ENCODE measurements at regions not wholly inside any gene's neighbourhood (a gene's known extent, or its start where the extent isn't known, plus 50 kb on each side); places are given as distances from the start of the nearest gene placed in this dataset.

DNA sequence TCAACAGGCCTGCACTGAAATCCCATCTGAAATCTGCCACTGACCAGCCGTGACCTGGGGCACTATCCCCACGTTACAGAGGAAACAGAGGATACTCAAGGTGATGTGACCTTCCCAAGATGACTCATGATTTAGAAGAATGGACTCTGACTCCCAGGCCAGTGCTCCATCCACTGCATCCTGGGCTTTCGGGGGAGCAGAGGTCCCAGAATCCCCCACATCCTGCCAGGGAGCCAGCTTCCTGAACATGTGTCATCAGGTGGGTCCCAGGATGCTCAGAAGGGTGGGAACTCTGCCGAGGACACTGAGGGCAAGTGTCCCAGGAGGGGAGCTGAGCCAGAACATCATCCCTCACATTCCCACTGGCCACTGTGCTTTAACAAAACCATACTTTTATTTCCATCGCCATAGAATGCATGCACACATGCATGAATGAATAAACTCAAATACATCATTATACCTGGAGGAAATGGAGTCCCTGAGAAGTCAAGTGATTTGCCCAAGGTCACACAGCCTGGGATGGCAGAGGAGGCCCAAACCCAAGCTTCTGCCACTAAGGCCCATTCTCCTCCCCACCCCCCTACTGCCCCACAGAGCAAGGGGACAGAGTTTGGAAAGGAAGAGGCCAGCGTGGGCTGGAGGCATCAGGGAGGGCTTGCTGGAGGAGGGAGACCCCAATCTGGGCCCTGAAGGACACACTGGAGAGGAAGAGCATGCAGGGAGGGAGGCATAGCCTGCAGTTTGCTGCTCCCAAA is 189.4 kb downstream of the MATN1 start (continued):
- TF ChIP-seq KLF5 (IDR thresholded peaks at IDR 0.05; ENCODE audit: partially characterized antibody) (no peak), MEF2A (IDR thresholded peaks at IDR 0.05; ENCODE audit: insufficient read depth, low read depth, low read length) (no peak), ETV6 (conservative IDR thresholded peaks at IDR 0.05 in 1 of 2, IDR thresholded peaks at IDR 0.05 in 1 of 2; ENCODE audit: borderline replicate concordance in 1 of 2, low read depth in 1 of 2) (no peak), IKZF1 (conservative IDR thresholded peaks at IDR 0.05) (no peak), HDAC2 (IDR thresholded peaks at IDR 0.05) (no peak), SIN3A (IDR thresholded peaks at IDR 0.05; ENCODE audit: low read depth, low read length) (no peak), CREM (IDR thresholded peaks at IDR 0.05; ENCODE audit: low read depth) (no peak)
- TF ChIP-seq, protein P1, sequence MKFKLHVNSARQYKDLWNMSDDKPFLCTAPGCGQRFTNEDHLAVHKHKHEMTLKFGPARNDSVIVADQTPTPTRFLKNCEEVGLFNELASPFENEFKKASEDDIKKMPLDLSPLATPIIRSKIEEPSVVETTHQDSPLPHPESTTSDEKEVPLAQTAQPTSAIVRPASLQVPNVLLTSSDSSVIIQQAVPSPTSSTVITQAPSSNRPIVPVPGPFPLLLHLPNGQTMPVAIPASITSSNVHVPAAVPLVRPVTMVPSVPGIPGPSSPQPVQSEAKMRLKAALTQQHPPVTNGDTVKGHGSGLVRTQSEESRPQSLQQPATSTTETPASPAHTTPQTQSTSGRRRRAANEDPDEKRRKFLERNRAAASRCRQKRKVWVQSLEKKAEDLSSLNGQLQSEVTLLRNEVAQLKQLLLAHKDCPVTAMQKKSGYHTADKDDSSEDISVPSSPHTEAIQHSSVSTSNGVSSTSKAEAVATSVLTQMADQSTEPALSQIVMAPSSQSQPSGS (IDR thresholded peaks at IDR 0.05; ENCODE audit: low read length) = no peak
- TF ChIP-seq, protein P2, sequence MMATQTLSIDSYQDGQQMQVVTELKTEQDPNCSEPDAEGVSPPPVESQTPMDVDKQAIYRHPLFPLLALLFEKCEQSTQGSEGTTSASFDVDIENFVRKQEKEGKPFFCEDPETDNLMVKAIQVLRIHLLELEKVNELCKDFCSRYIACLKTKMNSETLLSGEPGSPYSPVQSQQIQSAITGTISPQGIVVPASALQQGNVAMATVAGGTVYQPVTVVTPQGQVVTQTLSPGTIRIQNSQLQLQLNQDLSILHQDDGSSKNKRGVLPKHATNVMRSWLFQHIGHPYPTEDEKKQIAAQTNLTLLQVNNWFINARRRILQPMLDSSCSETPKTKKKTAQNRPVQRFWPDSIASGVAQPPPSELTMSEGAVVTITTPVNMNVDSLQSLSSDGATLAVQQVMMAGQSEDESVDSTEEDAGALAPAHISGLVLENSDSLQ (IDR thresholded peaks at IDR 0.05) = no peak
- TF ChIP-seq, protein P3, sequence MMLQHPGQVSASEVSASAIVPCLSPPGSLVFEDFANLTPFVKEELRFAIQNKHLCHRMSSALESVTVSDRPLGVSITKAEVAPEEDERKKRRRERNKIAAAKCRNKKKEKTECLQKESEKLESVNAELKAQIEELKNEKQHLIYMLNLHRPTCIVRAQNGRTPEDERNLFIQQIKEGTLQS (IDR thresholded peaks at IDR 0.05; ENCODE audit: borderline replicate concordance, extremely low read depth, low read depth, low read length) = no peak
- TF ChIP-seq, protein P4, sequence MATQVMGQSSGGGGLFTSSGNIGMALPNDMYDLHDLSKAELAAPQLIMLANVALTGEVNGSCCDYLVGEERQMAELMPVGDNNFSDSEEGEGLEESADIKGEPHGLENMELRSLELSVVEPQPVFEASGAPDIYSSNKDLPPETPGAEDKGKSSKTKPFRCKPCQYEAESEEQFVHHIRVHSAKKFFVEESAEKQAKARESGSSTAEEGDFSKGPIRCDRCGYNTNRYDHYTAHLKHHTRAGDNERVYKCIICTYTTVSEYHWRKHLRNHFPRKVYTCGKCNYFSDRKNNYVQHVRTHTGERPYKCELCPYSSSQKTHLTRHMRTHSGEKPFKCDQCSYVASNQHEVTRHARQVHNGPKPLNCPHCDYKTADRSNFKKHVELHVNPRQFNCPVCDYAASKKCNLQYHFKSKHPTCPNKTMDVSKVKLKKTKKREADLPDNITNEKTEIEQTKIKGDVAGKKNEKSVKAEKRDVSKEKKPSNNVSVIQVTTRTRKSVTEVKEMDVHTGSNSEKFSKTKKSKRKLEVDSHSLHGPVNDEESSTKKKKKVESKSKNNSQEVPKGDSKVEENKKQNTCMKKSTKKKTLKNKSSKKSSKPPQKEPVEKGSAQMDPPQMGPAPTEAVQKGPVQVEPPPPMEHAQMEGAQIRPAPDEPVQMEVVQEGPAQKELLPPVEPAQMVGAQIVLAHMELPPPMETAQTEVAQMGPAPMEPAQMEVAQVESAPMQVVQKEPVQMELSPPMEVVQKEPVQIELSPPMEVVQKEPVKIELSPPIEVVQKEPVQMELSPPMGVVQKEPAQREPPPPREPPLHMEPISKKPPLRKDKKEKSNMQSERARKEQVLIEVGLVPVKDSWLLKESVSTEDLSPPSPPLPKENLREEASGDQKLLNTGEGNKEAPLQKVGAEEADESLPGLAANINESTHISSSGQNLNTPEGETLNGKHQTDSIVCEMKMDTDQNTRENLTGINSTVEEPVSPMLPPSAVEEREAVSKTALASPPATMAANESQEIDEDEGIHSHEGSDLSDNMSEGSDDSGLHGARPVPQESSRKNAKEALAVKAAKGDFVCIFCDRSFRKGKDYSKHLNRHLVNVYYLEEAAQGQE (IDR thresholded peaks at IDR 0.05; ENCODE audit: low read depth, low read length) = no peak
- TF ChIP-seq, protein P5, sequence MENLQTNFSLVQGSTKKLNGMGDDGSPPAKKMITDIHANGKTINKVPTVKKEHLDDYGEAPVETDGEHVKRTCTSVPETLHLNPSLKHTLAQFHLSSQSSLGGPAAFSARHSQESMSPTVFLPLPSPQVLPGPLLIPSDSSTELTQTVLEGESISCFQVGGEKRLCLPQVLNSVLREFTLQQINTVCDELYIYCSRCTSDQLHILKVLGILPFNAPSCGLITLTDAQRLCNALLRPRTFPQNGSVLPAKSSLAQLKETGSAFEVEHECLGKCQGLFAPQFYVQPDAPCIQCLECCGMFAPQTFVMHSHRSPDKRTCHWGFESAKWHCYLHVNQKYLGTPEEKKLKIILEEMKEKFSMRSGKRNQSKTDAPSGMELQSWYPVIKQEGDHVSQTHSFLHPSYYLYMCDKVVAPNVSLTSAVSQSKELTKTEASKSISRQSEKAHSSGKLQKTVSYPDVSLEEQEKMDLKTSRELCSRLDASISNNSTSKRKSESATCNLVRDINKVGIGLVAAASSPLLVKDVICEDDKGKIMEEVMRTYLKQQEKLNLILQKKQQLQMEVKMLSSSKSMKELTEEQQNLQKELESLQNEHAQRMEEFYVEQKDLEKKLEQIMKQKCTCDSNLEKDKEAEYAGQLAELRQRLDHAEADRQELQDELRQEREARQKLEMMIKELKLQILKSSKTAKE (IDR thresholded peaks at IDR 0.05; ENCODE audit: low read depth, poor library complexity, severe bottlenecking) = no peak
- TF ChIP-seq, protein P6, sequence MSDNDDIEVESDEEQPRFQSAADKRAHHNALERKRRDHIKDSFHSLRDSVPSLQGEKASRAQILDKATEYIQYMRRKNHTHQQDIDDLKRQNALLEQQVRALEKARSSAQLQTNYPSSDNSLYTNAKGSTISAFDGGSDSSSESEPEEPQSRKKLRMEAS (IDR thresholded peaks at IDR 0.05; ENCODE audit: low read depth, low read length) = no peak
